COLO668 (cell line): ENCODE measurements at regions not wholly inside any gene's neighbourhood (a gene's known extent, or its start where the extent isn't known, plus 50 kb on each side); places are given as distances from the start of the nearest gene placed in this dataset.
A peak's percentile ranks its signal among the peaks of the same experiment; 100 is the strongest.
"Not testable (repeated sequence)": the region's sequence is repeated elsewhere in the genome, so short reads cannot be mapped to it uniquely, and the experiment has no call there.

ENCODE experiments used
- DNase-seq: peaks from one replicate; lab custom pipeline; 2025; ENCODE audit not compliant: unreplicated experiment; lab: John Stamatoyannopoulos, UW

GRCh38 chr18:5024741-5025140 lies 172.3 kb downstream of the AKAIN1 start:
- no peak for DNase-seq

- DNase-seq, result no peak
Measured at GRCh38 chr18:5021558-5021957, 175.5 kb downstream of the AKAIN1 start.

DNA sequence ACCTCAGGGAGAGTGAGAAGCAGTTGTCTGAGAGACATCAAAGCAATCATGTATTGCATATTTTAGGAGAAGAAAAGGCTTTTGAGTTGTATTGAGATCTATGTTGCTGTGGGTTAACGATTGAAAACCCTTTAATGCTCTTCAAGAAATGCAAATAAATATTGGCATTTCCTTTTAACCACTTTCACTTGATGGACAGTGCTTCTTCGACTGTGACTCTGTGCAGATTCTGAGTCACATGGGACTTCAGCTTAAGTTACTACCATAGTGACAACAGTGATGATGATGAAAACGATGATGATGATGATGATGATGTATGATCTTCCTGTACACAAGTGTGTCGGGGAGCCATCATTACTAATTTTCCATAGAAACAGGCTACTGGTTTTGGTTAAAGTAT lies 181.8 kb downstream of the AKAIN1 start:
- no peak for DNase-seq

GRCh38 chr18:5004031-5004820 lies 192.8 kb downstream of the AKAIN1 start:
- peak; percentile 11 for DNase-seq

- DNase-seq, result no peak
Measured at GRCh38 chr18:4994710-4995109, 202.3 kb downstream of the AKAIN1 start.

DNA sequence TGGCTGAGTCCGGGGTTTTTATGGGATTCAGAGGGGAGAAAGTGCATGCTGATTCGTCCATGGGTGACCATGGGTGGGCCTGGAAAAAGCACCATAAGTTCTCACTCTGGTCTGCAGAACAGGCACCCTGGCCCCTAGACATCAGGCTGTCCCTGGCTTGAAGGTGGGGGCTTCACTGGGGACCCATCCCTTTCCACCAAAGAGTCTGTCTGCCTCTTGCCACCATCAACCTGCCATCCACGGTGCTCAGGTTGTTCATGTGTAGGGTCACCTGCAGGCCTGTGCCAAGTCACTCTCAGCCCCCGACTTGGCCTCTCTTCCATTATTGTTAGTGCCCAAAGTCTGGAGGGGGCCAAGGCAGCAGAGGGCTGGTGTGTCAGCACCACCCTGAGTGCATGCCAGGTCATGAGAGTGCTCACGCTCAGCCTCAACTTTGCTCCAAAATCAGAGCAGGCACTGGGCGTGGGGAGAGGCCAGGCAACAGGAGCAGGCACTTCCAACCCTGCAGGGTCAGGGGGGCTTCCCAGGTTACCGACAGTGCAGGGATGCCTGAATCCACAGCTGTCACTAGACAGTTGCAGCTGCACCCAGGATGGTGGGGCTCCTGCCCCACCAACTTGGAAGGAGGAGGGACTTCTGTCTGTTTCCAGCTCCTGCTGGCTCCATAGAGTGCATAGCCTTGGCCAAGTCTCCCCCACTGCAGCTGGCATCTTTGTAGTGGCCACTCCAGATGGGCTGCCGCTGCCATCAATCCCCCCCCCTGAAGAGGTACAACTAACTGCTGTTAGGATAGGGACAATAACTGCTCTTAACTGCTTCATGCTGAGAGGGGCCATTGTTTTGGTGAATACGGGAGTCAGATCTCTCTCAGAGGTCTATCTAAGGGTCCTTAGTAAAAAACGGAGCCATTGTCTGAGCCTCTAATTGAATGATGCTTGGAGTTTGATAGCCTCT lies 209.3 kb downstream of the AKAIN1 start:
- DNase-seq, result no peak

DNA sequence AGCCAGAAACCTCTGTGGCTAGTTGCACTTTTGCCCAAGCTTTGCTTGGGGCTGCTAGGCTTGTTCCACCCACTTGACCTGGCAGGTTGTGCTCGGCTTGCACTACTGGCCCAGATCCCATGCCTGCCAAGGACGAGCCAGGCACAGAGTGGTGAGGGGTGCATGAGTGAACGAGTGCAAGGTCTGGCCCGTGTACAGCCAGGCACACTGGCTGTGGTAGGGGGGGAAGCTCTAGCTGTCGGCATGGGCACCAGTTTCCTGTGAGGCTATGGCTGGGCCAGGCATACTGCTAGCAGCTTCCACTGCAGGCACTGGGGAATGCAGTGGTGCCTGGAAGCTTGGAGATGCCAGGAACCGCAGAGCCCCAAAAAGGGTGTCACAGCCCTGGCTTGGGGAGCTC lies 210.4 kb downstream of the AKAIN1 start:
- no peak for DNase-seq

- no peak for DNase-seq
Measured at GRCh38 chr18:4986066-4986465, 211.0 kb downstream of the AKAIN1 start.

DNA sequence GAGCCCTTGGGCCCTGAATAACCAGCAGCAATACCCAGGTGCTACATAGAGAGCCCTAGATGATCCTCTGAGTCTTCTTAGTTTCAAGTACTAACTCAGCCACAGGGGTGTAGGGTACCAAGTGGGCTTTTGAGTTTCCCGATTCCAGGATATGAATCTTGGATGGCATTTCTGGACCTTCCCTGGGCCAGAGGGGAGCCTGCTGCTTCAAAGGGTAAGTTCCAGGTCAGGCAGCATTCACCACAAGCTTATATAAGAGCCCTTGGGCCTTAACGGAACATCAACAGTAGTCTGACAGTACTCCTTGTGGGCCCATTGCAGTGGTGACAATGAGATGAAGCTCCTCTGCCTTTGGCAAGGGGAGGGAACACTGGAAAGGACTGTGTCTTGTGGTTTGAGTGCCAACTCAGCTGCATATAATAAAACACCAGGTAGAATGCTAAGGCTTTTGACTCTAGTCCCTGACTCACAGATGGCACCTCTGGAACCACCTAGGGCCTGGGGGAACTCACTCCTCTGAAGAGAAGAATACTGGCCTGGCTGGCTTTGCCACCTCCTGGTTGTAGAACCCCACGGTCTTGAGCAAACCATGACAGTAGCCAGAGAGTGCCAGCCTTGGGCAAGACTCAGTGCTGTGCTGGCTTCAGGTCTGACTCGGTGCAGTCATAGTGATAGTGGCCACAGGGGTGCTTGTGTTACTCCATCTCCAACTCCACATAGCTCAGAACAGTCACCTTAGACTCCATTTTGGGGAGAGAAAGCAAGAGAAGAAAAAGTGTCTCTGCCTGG lies 235.7 kb downstream of the AKAIN1 start:
- no peak for DNase-seq

DNA sequence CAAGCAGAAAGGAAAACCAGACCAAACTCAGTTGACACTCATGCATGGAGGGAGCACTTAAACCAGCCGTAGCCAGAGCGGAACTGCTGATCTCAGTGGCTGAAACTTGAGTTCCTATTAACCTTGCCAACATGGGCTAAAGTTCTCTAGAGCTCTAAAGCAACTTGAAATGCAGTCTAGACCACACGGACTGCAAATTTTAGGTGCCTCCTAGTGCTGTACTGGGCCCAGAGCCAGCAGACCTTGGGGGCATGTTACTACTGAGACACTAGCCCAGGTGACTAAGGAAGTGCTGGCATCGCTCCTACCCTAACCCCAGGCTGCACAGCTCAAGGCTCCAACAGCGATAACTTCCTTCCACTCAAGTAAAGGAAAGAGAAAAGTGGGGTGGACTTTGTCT lies 236.5 kb downstream of the AKAIN1 start:
- DNase-seq, result no peak

DNA sequence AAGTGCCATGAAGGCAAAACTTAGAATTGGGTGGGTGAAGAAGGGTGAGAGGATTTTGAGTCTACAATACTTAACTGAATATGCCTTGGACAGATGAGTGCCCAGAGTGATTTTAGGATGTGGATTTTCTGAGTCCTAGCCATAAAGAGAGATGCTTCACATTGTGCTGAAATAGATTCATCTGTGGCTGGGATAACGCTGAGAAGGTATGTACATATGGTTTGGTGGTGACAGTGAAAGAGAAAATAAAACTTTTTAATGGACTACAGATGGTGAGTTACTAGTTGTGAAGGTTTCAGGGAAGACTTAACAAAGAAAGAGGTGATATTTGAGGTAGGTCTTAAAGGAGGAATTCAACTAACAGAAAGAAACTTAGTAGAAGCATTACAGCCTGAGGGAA lies 265.8 kb downstream of the AKAIN1 start:
- DNase-seq, result no peak

GRCh38 chr18:4921548-4921947 lies 275.5 kb downstream of the AKAIN1 start:
- no peak for DNase-seq

- not testable (repeated sequence) for DNase-seq
Measured at GRCh38 chr18:4917509-4917908, 279.5 kb downstream of the AKAIN1 start.

DNA sequence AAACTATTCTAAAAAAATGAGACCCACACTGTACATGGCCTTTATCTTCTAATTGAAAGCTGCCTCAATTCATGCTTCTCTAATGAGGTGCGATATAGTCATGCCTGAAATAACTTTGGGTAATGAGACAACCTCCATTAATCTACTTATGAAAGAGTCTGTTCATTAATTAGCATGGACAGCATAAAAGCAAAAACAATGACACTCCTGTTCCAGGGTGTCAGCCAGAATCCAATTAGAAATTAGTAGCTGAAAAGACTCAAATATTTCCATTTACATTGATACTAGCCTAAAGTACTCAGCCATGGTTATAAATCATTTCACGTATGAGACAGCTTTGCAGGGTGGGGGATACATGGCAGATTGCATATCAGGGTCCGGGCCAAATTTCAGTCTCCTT lies 288.7 kb downstream of the AKAIN1 start:
- DNase-seq, result no peak

GRCh38 chr18:4906856-4907255 lies 290.2 kb downstream of the AKAIN1 start:
- no peak for DNase-seq

DNA sequence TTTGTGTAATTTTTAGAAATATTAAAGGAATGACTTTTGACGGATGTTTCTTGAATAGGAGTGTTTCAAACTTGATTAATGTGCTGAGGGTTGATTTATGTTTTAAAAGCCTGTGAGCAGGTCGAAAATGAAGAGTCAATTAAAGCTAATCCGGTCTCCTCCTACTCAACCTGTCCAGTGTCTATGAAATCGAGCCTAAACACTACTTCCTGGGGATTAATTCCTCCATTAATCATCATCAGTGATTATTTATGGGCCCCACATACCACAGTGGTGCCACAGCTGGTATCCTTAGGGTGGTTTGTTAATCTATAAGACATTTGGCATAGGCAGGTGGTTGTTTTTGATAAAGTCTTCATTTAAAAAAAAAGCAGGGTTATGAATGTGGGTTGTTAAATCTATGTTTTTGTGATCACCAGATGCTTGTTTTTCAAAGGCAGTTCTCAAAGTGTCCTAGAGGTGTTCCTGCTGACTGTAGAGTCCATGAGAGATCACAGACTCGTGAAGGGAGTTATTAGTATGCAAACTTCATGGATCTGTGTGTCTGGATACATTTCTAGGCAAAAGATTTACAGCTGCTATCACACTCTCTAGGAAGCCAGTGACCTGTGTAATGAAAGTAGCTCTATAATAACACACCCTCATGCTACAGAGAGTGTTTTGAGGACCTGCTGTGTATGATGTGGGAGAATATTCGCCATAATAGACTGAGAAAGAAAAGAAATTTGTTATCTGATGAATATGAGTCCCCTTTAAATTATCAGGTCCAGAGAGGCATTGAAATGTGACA lies 308.6 kb downstream of the AKAIN1 start:
- DNase-seq, result no peak

DNA sequence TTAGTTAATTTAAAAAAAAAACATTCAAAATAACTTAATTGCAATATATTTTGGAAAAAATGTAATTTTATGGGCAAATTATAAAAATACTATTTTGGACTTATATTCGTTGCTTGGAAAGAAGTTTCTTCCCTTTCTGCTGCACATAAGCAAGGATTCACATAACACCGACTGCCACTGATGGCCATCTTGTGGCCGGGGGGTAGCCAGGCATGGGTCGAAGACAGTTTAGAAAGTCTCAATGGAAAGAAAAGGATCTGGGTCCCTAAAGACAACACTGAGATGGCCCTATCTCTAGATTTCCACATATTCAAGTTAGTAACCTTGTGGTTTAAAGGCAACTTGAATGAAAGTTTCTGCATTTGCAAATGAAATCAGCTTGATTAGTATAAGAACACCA lies 318.6 kb downstream of the AKAIN1 start:
- DNase-seq, result no peak

GRCh38 chr18:4871197-4871596 lies 325.9 kb downstream of the AKAIN1 start:
- DNase-seq, result no peak

DNA sequence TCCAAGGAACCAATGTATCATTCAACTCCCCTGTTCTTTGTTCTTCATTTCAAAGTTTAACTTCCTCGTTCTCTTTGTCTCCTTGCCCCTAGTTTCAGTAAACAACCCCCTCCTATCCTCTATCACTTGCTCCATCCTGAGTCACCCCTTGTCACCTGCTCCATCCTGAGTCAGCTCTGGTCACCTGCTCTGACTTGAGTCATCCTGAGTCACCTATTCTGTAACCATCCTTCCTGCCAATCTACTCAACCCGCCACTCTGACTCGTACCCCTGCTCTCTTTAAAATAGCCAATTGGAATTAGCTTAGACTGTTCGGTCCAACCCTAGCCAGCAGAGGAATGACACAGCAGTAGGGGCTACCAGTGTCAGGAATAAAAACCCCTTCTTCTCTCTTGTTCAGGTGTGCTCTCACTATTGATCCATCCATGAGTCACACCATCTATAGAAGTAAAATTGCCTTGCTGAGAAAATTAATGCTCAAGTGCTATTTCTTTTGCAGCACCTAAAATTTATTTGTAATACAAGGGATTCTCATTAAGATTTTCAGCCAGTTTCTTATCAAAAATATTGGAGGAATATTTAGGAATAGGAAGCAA lies 326.8 kb downstream of the AKAIN1 start:
- DNase-seq, result no peak

DNA sequence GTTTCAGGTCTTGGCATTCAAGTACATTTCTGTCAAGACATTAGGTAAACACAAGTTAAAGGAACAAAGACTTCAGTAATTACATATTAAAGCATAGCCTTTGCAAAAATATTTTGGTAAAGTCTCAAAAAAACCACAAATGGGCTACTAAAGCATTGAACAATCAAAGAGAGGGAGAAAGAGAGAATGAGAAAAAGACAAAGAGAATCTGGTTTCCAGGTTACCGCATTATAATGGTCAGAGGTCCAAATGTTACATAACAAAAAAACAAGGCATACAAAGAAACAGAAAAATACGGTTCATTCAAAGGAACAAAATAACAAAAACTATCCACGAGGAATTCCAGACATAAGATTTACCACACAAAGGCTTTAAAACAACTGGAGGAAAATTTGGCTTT lies 327.9 kb downstream of the AKAIN1 start:
- DNase-seq, result no peak
